ENCODE measurements at regions not wholly inside any gene's neighbourhood (a gene's known extent, or its start where the extent isn't known, plus 50 kb on each side); places are given as distances from the start of the nearest gene placed in this dataset.

DNA sequence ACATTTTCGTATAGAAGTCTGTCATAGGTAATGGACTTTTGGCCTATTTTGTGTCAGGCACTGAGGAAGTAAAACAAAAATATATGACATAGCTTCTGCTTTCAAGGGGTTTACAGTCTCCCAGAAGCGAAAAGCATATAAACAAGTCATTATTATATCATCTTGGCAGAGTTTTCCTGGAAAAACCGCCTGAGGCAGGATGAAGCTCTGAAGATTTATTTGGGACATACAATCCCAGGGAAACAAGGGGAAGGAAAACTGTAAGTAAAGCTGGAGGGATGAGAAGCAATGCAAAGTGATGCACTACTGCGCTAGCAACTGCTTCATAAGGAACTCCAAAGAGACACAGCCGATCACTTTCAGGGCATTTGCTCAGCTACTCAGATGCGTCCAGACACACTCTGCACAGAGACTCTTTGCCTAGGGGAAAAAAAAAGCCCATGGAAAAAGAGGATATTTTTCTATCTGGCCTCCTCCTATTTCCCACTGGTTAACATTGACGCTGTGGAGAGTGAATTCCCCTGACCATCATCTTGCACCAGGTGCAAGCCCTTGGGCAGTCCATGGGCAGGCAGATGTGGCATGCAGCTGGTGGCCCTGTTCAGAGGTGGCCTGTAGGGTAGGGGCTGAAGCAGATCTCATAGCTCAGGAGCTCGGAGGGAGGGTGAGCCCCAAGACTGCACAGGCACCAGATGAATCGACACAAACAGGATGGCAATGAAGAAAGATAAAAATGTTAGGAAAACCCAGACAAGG is 158.1 kb downstream of the METTL4 start:
- H3K4me1 Mint-ChIP-seq, result peaks cover 8% of the 10 kb centered on the region
- no peak overlapping the region for H3K27ac Mint-ChIP-seq
- DNase-seq (ENCODE audit: low spot score) (no peak), ATAC-seq (no peak)
- H3K9me3 Mint-ChIP-seq, result 0 out of 2 replicates have a peak, but pooled peaks cover 3% of the 10 kb centered on the region
- ChIA-PET CTCF (interaction anchor here (1.1 kb wide), 1 partner anchor 129 kb away, joined by 4 read pairs; no protein-coding TSS in a partner anchor), POLR2A (no interaction called here)
- TF ChIP-seq, protein P1, sequence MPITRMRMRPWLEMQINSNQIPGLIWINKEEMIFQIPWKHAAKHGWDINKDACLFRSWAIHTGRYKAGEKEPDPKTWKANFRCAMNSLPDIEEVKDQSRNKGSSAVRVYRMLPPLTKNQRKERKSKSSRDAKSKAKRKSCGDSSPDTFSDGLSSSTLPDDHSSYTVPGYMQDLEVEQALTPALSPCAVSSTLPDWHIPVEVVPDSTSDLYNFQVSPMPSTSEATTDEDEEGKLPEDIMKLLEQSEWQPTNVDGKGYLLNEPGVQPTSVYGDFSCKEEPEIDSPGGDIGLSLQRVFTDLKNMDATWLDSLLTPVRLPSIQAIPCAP (CRISPR knock-in tag; IDR thresholded peaks at IDR 0.05), result no peak
- TF ChIP-seq ATF3 (CRISPR knock-in tag; conservative IDR thresholded peaks at IDR 0.05), result no peak
- no peak for TF ChIP-seq CREB1 (CRISPR knock-in tag; IDR thresholded peaks at IDR 0.05)
- no peak for TF ChIP-seq ZNF416 (CRISPR knock-in tag; IDR thresholded peaks at IDR 0.05)
- TF ChIP-seq, protein P2, sequence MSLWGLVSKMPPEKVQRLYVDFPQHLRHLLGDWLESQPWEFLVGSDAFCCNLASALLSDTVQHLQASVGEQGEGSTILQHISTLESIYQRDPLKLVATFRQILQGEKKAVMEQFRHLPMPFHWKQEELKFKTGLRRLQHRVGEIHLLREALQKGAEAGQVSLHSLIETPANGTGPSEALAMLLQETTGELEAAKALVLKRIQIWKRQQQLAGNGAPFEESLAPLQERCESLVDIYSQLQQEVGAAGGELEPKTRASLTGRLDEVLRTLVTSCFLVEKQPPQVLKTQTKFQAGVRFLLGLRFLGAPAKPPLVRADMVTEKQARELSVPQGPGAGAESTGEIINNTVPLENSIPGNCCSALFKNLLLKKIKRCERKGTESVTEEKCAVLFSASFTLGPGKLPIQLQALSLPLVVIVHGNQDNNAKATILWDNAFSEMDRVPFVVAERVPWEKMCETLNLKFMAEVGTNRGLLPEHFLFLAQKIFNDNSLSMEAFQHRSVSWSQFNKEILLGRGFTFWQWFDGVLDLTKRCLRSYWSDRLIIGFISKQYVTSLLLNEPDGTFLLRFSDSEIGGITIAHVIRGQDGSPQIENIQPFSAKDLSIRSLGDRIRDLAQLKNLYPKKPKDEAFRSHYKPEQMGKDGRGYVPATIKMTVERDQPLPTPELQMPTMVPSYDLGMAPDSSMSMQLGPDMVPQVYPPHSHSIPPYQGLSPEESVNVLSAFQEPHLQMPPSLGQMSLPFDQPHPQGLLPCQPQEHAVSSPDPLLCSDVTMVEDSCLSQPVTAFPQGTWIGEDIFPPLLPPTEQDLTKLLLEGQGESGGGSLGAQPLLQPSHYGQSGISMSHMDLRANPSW (CRISPR knock-in tag; conservative IDR thresholded peaks at IDR 0.05; ENCODE audit: low read depth), result no peak
- no peak for TF ChIP-seq ZNF317 (CRISPR knock-in tag; IDR thresholded peaks at IDR 0.05; ENCODE audit: borderline replicate concordance, low read depth)
- no peak for TF ChIP-seq ZSCAN18 (CRISPR knock-in tag; IDR thresholded peaks at IDR 0.05)
- TF ChIP-seq ATF1 (CRISPR knock-in tag; IDR thresholded peaks at IDR 0.05), result no peak
- TF ChIP-seq FOXJ3 (CRISPR knock-in tag; IDR thresholded peaks at IDR 0.05; ENCODE audit: borderline replicate concordance), result no peak
- TF ChIP-seq, protein P3, sequence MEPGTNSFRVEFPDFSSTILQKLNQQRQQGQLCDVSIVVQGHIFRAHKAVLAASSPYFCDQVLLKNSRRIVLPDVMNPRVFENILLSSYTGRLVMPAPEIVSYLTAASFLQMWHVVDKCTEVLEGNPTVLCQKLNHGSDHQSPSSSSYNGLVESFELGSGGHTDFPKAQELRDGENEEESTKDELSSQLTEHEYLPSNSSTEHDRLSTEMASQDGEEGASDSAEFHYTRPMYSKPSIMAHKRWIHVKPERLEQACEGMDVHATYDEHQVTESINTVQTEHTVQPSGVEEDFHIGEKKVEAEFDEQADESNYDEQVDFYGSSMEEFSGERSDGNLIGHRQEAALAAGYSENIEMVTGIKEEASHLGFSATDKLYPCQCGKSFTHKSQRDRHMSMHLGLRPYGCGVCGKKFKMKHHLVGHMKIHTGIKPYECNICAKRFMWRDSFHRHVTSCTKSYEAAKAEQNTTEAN (CRISPR knock-in tag; IDR thresholded peaks at IDR 0.05), result no peak
- no peak for TF ChIP-seq FOXP1 (CRISPR knock-in tag; IDR thresholded peaks at IDR 0.05; ENCODE audit: borderline replicate concordance)
- TF ChIP-seq NR1H2 (CRISPR knock-in tag; IDR thresholded peaks at IDR 0.05), result no peak
- no peak for TF ChIP-seq TEAD1 (CRISPR knock-in tag; IDR thresholded peaks at IDR 0.05)
- no peak for TF ChIP-seq ERG (CRISPR knock-in tag; IDR thresholded peaks at IDR 0.05)
- no peak overlapping the region for H3K4me3 Mint-ChIP-seq
- no peaks in the 10 kb centered on the region for H3K27me3 Mint-ChIP-seq (ENCODE audit: low read depth)
- no peaks in the 10 kb centered on the region for H3K36me3 Mint-ChIP-seq

DNA sequence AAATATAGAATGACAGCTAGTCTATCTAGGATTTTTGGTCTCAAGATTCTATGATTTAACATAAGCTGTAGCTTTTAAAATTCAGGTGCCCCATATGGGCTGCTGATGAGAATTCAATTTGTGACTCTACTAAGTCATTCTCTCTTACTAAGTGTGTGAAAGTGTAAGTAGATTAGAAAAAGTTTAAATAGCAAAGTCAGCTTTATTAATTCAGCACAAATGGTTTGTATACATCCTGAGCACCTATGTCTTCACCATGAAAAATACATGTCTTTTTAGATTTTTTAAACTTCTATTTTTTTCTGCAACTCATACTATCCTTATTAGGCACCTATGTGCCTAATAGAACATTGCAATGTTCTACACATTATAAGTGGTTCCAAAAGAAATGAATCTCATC is 157.1 kb downstream of the METTL4 start:
- POLR2A ChIA-PET, result no interaction called here
- no peak for ATAC-seq
- TF ChIP-seq ZNF281 (CRISPR knock-in tag; IDR thresholded peaks at IDR 0.05) (no peak), FOXP1 (CRISPR knock-in tag; IDR thresholded peaks at IDR 0.05; ENCODE audit: borderline replicate concordance) (no peak), NFE2L1 (CRISPR knock-in tag; IDR thresholded peaks at IDR 0.05) (no peak), SOX15 (CRISPR knock-in tag; IDR thresholded peaks at IDR 0.05) (no peak), E2F4 (CRISPR knock-in tag; IDR thresholded peaks at IDR 0.05; ENCODE audit: borderline replicate concordance, low read depth) (no peak), ZNF396 (CRISPR knock-in tag; IDR thresholded peaks at IDR 0.05; ENCODE audit: borderline replicate concordance) (no peak), CDX4 (CRISPR knock-in tag; IDR thresholded peaks at IDR 0.05; ENCODE audit: borderline replicate concordance) (no peak), CREB1 (CRISPR knock-in tag; IDR thresholded peaks at IDR 0.05) (no peak), RORB (CRISPR knock-in tag; IDR thresholded peaks at IDR 0.05) (no peak), TP53 (CRISPR knock-in tag; IDR thresholded peaks at IDR 0.05) (no peak)

More for the DNA sequence above, 157.1 kb downstream of the METTL4 start:
- CTCF ChIA-PET, result no interaction called here
- DNase-seq (ENCODE audit: low spot score), result no peak
- Mint-ChIP-seq H3K36me3 (no peaks in the 10 kb centered on the region), H3K4me1 (no peaks in the 10 kb centered on the region), H3K9me3 (0 out of 2 replicates have a peak, but pooled peaks cover 3% of the 10 kb centered on the region), H3K4me3 (no peak overlapping the region), H3K27ac (no peak overlapping the region), H3K27me3 (ENCODE audit: low read depth) (no peaks in the 10 kb centered on the region)

Measured in WTC11 (cell line).